ENCODE measurements at regions not wholly inside any gene's neighbourhood (a gene's known extent, or its start where the extent isn't known, plus 50 kb on each side); places are given as distances from the start of the nearest gene placed in this dataset.

DNA sequence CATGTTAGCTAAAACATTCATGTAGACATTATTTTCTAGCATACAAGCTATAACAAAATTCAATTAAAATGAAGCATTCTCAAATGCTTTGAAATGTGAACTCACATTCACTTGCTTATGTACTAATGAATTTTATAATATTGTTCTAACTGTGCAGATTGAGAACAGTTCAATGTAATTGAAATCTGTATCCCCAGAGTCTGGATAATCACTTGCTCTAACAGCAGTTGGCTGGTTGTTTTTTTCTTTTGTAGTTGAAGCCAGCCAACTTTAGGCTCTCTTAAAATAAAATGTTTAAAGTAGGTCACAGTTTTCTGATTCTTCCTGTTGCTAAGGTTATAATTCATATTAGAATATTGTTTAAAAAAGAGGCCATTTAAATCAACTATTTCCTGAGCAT is 438.9 kb downstream of the NAF1 start:
- no peak for DNase-seq (ENCODE audit: low read depth)
- no peaks in the 10 kb centered on the region for H3K9me3 ChIP-seq (ENCODE audit: control insufficient read depth, low read length)
- no peak overlapping the region for H3K9ac ChIP-seq (ENCODE audit: low read length)
- H3K27me3 ChIP-seq (replicated peaks; ENCODE audit: control insufficient read depth, insufficient read depth, low read length): no peaks in the 10 kb centered on the region
- H3K36me3 ChIP-seq (ENCODE audit: control insufficient read depth, insufficient read depth, low read length, severe bottlenecking): no peaks in the 10 kb centered on the region
- no peak overlapping the region for H3K4me3 ChIP-seq (ENCODE audit: low read length)
- no peaks in the 10 kb centered on the region for H3K4me1 ChIP-seq (ENCODE audit: control insufficient read depth, insufficient read depth, low read length)

GRCh38 chr4:162727232-162727631 is 439.5 kb downstream of the NAF1 start:
- no peaks in the 10 kb centered on the region for H3K9me3 ChIP-seq (ENCODE audit: control insufficient read depth, low read length)
- DNase-seq (ENCODE audit: low read depth): no peak
- no peaks in the 10 kb centered on the region for H3K27me3 ChIP-seq (replicated peaks; ENCODE audit: control insufficient read depth, insufficient read depth, low read length)
- no peaks in the 10 kb centered on the region for H3K4me1 ChIP-seq (ENCODE audit: control insufficient read depth, insufficient read depth, low read length)
- no peaks in the 10 kb centered on the region for H3K36me3 ChIP-seq (ENCODE audit: control insufficient read depth, insufficient read depth, low read length, severe bottlenecking)
- no peak overlapping the region for H3K4me3 ChIP-seq (ENCODE audit: low read length)
- H3K9ac ChIP-seq (ENCODE audit: low read length): no peak overlapping the region

GRCh38 chr4:162715401-162715800 is 451.3 kb downstream of the NAF1 start:
- peaks cover 6% of the 10 kb centered on the region for H3K9me3 ChIP-seq (ENCODE audit: control insufficient read depth, low read length)
- no peak for DNase-seq (ENCODE audit: low read depth)
- H3K4me1 ChIP-seq (ENCODE audit: control insufficient read depth, insufficient read depth, low read length): no peaks in the 10 kb centered on the region
- H3K4me3 ChIP-seq (ENCODE audit: low read length): no peak overlapping the region
- H3K27me3 ChIP-seq (replicated peaks; ENCODE audit: control insufficient read depth, insufficient read depth, low read length): no peaks in the 10 kb centered on the region
- no peak overlapping the region for H3K9ac ChIP-seq (ENCODE audit: low read length)
- no peaks in the 10 kb centered on the region for H3K36me3 ChIP-seq (ENCODE audit: control insufficient read depth, insufficient read depth, low read length, severe bottlenecking)

GRCh38 chr4:162707962-162708361 is 458.7 kb downstream of the NAF1 start:
- Histone ChIP-seq H3K4me1 (ENCODE audit: control insufficient read depth, insufficient read depth, low read length) (no peaks in the 10 kb centered on the region), H3K4me3 (ENCODE audit: low read length) (no peak overlapping the region), H3K9ac (ENCODE audit: low read length) (no peak overlapping the region), H3K36me3 (ENCODE audit: control insufficient read depth, insufficient read depth, low read length, severe bottlenecking) (no peaks in the 10 kb centered on the region), H3K27me3 (replicated peaks; ENCODE audit: control insufficient read depth, insufficient read depth, low read length) (no peaks in the 10 kb centered on the region), H3K9me3 (ENCODE audit: control insufficient read depth, low read length) (peaks cover 3% of the 10 kb centered on the region)
- DNase-seq (ENCODE audit: low read depth): no peak

GRCh38 chr4:162706632-162707031 is 460.1 kb downstream of the NAF1 start:
- Histone ChIP-seq H3K4me1 (ENCODE audit: control insufficient read depth, insufficient read depth, low read length) (no peaks in the 10 kb centered on the region), H3K9me3 (ENCODE audit: control insufficient read depth, low read length) (peaks cover 3% of the 10 kb centered on the region), H3K9ac (ENCODE audit: low read length) (no peak overlapping the region), H3K36me3 (ENCODE audit: control insufficient read depth, insufficient read depth, low read length, severe bottlenecking) (no peaks in the 10 kb centered on the region), H3K27me3 (replicated peaks; ENCODE audit: control insufficient read depth, insufficient read depth, low read length) (no peaks in the 10 kb centered on the region), H3K4me3 (ENCODE audit: low read length) (no peak overlapping the region)
- DNase-seq (ENCODE audit: low read depth): no peak

DNA sequence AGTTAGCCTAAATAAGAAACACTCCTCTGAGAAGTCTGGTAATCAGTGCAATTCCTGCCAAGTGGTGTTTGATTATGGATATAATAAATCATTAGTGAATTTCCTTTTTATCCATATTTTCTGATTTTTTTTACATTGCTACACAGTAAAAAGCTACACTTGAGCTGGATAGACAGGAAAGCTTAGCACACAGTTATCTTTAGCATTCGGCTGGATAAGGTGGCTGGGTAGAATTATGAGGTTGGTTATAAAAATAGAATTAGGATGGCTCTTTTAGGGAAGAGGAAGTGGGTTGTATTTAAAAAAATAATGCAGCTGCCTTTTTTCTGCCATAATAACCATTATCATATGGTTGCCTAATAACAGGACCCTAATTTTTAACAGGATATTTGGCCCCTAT is 460.6 kb downstream of the NAF1 start:
- Histone ChIP-seq H3K4me1 (ENCODE audit: control insufficient read depth, insufficient read depth, low read length) (no peaks in the 10 kb centered on the region), H3K27me3 (replicated peaks; ENCODE audit: control insufficient read depth, insufficient read depth, low read length) (no peaks in the 10 kb centered on the region), H3K9me3 (ENCODE audit: control insufficient read depth, low read length) (peaks cover 3% of the 10 kb centered on the region), H3K36me3 (ENCODE audit: control insufficient read depth, insufficient read depth, low read length, severe bottlenecking) (no peaks in the 10 kb centered on the region), H3K9ac (ENCODE audit: low read length) (no peak overlapping the region), H3K4me3 (ENCODE audit: low read length) (no peak overlapping the region)
- no peak for DNase-seq (ENCODE audit: low read depth)

GRCh38 chr4:162705130-162705803 is 461.4 kb downstream of the NAF1 start:
- no peak overlapping the region for H3K9ac ChIP-seq (ENCODE audit: low read length)
- no peak overlapping the region for H3K4me3 ChIP-seq (ENCODE audit: low read length)
- H3K9me3 ChIP-seq (ENCODE audit: control insufficient read depth, low read length): peaks cover 3% of the 10 kb centered on the region
- no peaks in the 10 kb centered on the region for H3K36me3 ChIP-seq (ENCODE audit: control insufficient read depth, insufficient read depth, low read length, severe bottlenecking)
- no peaks in the 10 kb centered on the region for H3K4me1 ChIP-seq (ENCODE audit: control insufficient read depth, insufficient read depth, low read length)
- DNase-seq (ENCODE audit: low read depth): no peak
- H3K27me3 ChIP-seq (replicated peaks; ENCODE audit: control insufficient read depth, insufficient read depth, low read length): no peaks in the 10 kb centered on the region

DNA sequence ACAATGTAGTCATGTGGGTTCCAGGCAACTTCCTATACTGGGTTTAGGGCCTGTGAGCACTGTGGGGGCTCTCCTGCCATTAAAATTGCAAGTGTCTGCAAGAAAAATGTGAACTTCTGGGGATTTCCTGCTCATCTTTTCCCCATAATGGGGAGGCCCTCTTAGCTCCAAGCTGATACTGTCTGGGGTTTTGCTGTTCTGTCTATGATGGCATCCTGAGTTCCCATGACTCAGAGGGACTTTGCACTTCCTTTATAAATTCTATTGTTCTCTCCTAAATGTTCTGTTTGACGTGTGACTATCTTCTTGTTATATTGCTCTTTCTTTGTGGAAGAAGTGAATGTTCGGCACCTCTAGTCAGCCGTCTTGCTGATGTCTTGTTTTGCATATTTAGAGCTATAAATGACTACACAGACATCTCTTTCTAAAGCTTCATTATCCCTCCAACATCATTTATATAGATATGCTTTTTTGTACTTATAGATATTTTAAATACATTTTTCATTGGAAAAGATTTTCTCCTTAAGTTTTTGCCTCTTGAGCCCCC is 465.8 kb downstream of the NAF1 start:
- Histone ChIP-seq H3K4me3 (ENCODE audit: low read length) (no peak overlapping the region), H3K4me1 (ENCODE audit: control insufficient read depth, insufficient read depth, low read length) (no peaks in the 10 kb centered on the region), H3K36me3 (ENCODE audit: control insufficient read depth, insufficient read depth, low read length, severe bottlenecking) (no peaks in the 10 kb centered on the region), H3K27me3 (replicated peaks; ENCODE audit: control insufficient read depth, insufficient read depth, low read length) (no peaks in the 10 kb centered on the region), H3K9ac (ENCODE audit: low read length) (no peak overlapping the region), H3K9me3 (ENCODE audit: control insufficient read depth, low read length) (peaks cover 3% of the 10 kb centered on the region)
- DNase-seq (ENCODE audit: low read depth): no peak

DNA sequence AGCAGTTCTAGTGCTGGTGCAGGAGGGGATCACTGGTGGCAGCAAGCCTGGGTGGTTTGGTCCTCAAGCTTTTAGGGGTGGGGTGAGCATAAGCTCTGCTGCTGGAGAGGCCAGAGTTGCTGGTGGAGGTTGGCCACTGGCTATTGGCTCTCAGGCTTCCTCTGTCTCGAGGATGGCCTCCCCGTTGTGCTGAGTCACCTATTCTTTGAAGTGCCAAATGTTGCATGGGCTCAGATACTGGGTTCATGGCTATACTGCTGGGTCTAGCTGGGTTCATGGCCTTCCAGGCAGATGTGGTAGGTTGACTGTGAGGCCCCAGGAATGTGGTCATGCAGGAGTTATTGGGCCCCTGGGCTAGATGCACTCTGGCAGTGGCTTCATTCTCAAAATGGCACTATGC is 466.3 kb downstream of the NAF1 start:
- Histone ChIP-seq H3K9ac (ENCODE audit: low read length) (no peak overlapping the region), H3K4me1 (ENCODE audit: control insufficient read depth, insufficient read depth, low read length) (no peaks in the 10 kb centered on the region), H3K36me3 (ENCODE audit: control insufficient read depth, insufficient read depth, low read length, severe bottlenecking) (no peaks in the 10 kb centered on the region), H3K9me3 (ENCODE audit: control insufficient read depth, low read length) (peaks cover 4% of the 10 kb centered on the region), H3K27me3 (replicated peaks; ENCODE audit: control insufficient read depth, insufficient read depth, low read length) (no peaks in the 10 kb centered on the region), H3K4me3 (ENCODE audit: low read length) (no peak overlapping the region)
- DNase-seq (ENCODE audit: low read depth): no peak

DNA sequence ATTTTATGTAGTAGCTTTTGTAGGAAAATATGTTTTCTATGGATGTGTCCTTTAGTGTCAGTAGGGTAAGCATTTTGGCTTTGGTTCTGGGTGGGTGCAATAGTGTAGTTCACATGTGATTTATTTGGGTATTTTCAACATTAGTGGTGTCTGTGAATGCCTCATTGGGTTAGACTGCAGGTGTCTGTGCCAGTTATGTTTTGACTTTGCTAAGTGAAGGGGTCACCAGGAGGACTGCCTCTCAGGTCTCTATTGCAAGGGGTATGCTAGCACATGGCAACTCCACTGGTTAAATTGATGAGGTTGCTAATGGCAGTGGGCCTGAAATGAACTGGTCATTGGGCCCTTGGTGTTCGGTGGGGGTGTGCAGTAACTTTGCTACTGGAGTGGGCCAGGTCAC is 467.1 kb downstream of the NAF1 start:
- Histone ChIP-seq H3K9ac (ENCODE audit: low read length) (no peak overlapping the region), H3K27me3 (replicated peaks; ENCODE audit: control insufficient read depth, insufficient read depth, low read length) (no peaks in the 10 kb centered on the region), H3K4me3 (ENCODE audit: low read length) (no peak overlapping the region)

GRCh38 chr4:162685410-162685809 is 481.3 kb downstream of the NAF1 start:
- Histone ChIP-seq H3K27me3 (replicated peaks; ENCODE audit: control insufficient read depth, insufficient read depth, low read length) (no peaks in the 10 kb centered on the region), H3K4me3 (ENCODE audit: low read length) (no peak overlapping the region), H3K36me3 (ENCODE audit: control insufficient read depth, insufficient read depth, low read length, severe bottlenecking) (no peaks in the 10 kb centered on the region), H3K4me1 (ENCODE audit: control insufficient read depth, insufficient read depth, low read length) (no peaks in the 10 kb centered on the region), H3K9ac (ENCODE audit: low read length) (no peak overlapping the region), H3K9me3 (ENCODE audit: control insufficient read depth, low read length) (peaks cover under 1% of the 10 kb centered on the region)
- no peak for DNase-seq (ENCODE audit: low read depth)

More for the DNA sequence above, 467.1 kb downstream of the NAF1 start:
- Histone ChIP-seq H3K4me1 (ENCODE audit: control insufficient read depth, insufficient read depth, low read length) (no peaks in the 10 kb centered on the region), H3K36me3 (ENCODE audit: control insufficient read depth, insufficient read depth, low read length, severe bottlenecking) (no peaks in the 10 kb centered on the region), H3K9me3 (ENCODE audit: control insufficient read depth, low read length) (peaks cover 11% of the 10 kb centered on the region)
- no peak for DNase-seq (ENCODE audit: low read depth)

DNA sequence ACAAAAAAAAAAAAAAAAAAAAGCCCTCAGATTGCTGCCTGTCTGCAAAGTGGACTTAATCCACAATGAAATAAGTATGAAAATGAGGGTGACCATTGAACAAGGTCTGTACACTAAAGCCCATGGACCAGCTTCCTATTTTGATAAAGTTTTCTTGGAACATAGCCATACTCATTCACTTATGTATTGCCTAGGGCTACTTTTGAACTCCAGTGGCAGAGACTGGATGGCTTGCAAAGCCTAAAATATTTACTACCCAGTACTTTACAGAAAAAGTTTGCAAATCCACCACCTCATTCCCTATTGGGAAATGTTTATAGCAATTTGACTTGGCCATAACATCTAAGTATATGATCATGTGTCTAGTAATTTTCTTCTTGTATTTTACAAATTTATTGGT is 481.7 kb downstream of the NAF1 start:
- Histone ChIP-seq H3K36me3 (ENCODE audit: control insufficient read depth, insufficient read depth, low read length, severe bottlenecking) (no peaks in the 10 kb centered on the region), H3K9me3 (ENCODE audit: control insufficient read depth, low read length) (peaks cover 3% of the 10 kb centered on the region), H3K4me1 (ENCODE audit: control insufficient read depth, insufficient read depth, low read length) (no peaks in the 10 kb centered on the region), H3K9ac (ENCODE audit: low read length) (no peak overlapping the region), H3K4me3 (ENCODE audit: low read length) (no peak overlapping the region), H3K27me3 (replicated peaks; ENCODE audit: control insufficient read depth, insufficient read depth, low read length) (no peaks in the 10 kb centered on the region)
- DNase-seq (ENCODE audit: low read depth): peak; percentile 28

All from adipocyte (in vitro differentiated cells).